PC-3 (cell line): ENCODE measurements at regions not wholly inside any gene's neighbourhood (a gene's known extent, or its start where the extent isn't known, plus 50 kb on each side); places are given as distances from the start of the nearest gene placed in this dataset.
A peak's percentile ranks its signal among the peaks of the same experiment; 100 is the strongest.

ENCODE experiments used
- ATAC-seq: fragments of 200-7000 bp; cut with Tn5 transposase; 2 replicates; pipeline ENCODE4 v1.9.1; 2020; ENCODE audit warnings: mild to moderate bottlenecking, moderate library complexity
- BruUV-seq: library from RNA; stranded (reverse); fragments of 400-500 nt; replicated peaks from 2 replicates; lab custom pipeline; 2021; lab: Mats Ljungman, UMichigan
- CTCF ChIA-PET: fragments of 300-600 bp; sonication (Branson Sonifier 250); formaldehyde crosslinking; loops from one replicate; lab custom pipeline; 2022; ENCODE audit warnings: antibody characterized with exemption; lab: Charles Lee
- POLR2A ChIA-PET: fragments of 300-600 bp; sonication (Branson Sonifier 250); formaldehyde crosslinking; loops from one replicate; lab custom pipeline; 2022; ENCODE audit warnings: antibody characterized with exemption; ENCODE audit not compliant: unreplicated experiment; lab: Charles Lee
- DNase-seq: peaks from one replicate; pipeline ENCODE4 v3.0.0-alpha.2; 2015
- H2AFZ ChIP-seq: fragments of 300-600 bp; sonication (generic); 2 replicates; pipeline ENCODE4 v1.6.0; 2016; ENCODE audit warnings: antibody characterized with exemption, low read length
- H3F3A ChIP-seq: fragments of 300-600 bp; sonication (generic); one replicate; pipeline ENCODE4 v1.6.0; 2017; ENCODE audit warnings: antibody characterized with exemption, low read length, control low read depth, mild to moderate bottlenecking; ENCODE audit not compliant: unreplicated experiment
- H3K27ac ChIP-seq: fragments of 300-600 bp; sonication (generic); 2 replicates; pipeline ENCODE4 v1.5.1; 2016; ENCODE audit warnings: mild to moderate bottlenecking, low read length
- H3K27me3 ChIP-seq: fragments of 300-600 bp; sonication (generic); 2 replicates; pipeline ENCODE4 v1.6.1; 2016; ENCODE audit warnings: low read length, mixed read lengths
- H3K36me3 ChIP-seq: fragments of 300-600 bp; sonication (generic); 2 replicates; pipeline ENCODE4 v1.6.1; 2016; ENCODE audit warnings: low read depth, mixed run types, low read length, mixed read lengths
- H3K4me1 ChIP-seq: fragments of 300-600 bp; sonication (generic); 2 replicates; pipeline ENCODE4 v1.5.1; 2016; ENCODE audit warnings: low read length; ENCODE audit not compliant: insufficient read depth
- H3K4me2 ChIP-seq: fragments of 300-600 bp; sonication (generic); 2 replicates; pipeline ENCODE4 v1.6.0; 2016; ENCODE audit warnings: low read length
- H3K4me3 ChIP-seq: fragments of 300-600 bp; sonication (generic); 2 replicates; pipeline ENCODE4 v1.5.1; 2016; ENCODE audit warnings: mild to moderate bottlenecking, low read length, mixed read lengths
- H3K79me2 ChIP-seq: fragments of 300-600 bp; sonication (generic); 2 replicates; pipeline ENCODE4 v1.6.1; 2017; ENCODE audit warnings: low read length, mixed read lengths
- H3K9ac ChIP-seq: fragments of 300-600 bp; sonication (generic); 2 replicates; pipeline ENCODE4 v1.6.0; 2016; ENCODE audit warnings: mild to moderate bottlenecking, low read length
- H3K9me2 ChIP-seq: fragments of 300-600 bp; sonication (generic); replicated peaks from 2 replicates; pipeline ENCODE4 v1.6.1; 2016; ENCODE audit warnings: mixed run types, low read length, mixed read lengths
- H3K9me3 ChIP-seq: fragments of 300-600 bp; sonication (generic); 2 replicates; pipeline ENCODE4 v1.6.1; 2016; ENCODE audit warnings: low read length, mixed read lengths
- H4K20me1 ChIP-seq: fragments of 300-600 bp; sonication (generic); 2 replicates; pipeline ENCODE4 v1.6.1; 2016; ENCODE audit warnings: low read length, mixed read lengths
- EZH2 ChIP-seq: fragments of 300-600 bp; sonication (generic); IDR thresholded peaks from one replicate; pipeline ENCODE4 v1.6.1; 2017; ENCODE audit warnings: antibody characterized with exemption, mild to moderate bottlenecking, low read length; ENCODE audit not compliant: unreplicated experiment
- EZH2phosphoT487 ChIP-seq: fragments of 300-600 bp; sonication (generic); IDR thresholded peaks from 2 replicates; pipeline ENCODE4 v1.6.1; 2018; ENCODE audit warnings: mild to moderate bottlenecking, antibody characterized with exemption, low read length, borderline replicate concordance
- intact Hi-C: fragments of 100-400 bp; cut with micrococcal nuclease; formaldehyde crosslinking; loops from 2 replicates; pipeline ENCODE4 v1.9.0; 2023
- TF ChIP-seq, protein P1 (sequence below): fragments of 300-600 bp; sonication (generic); conservative IDR thresholded peaks from 2 replicates; pipeline ENCODE4 v1.5.1; 2017; ENCODE audit warnings: antibody characterized with exemption, low read depth, mild to moderate bottlenecking, low read length

DNA sequence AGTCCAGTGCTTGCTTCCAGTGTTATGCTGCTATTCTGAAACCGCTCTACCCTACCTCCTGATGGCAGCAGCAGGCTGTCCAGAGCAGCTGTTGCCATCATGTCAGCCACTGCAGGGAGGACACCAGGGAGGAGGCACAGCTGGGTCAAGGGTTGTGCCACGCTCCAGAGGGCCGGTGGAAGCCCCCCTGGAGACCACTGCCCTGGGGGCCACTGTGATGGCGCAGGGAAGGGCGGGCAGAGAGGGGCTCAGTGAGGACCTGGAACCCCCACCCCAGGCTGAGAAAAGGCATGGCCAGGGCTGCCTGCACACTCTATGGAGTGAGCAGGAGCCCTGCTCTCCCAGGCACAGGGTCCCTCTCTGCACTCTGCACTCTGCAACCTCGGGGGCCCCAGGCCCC is 271.3 kb upstream of the BTBD3 start:
- no TSS peak for BruUV-seq
- Histone ChIP-seq H4K20me1 (no peaks in the 10 kb centered on the region), H3K36me3 (no peaks in the 10 kb centered on the region), H3K4me1 (no peaks in the 10 kb centered on the region), H3K27ac (no peak overlapping the region), H2AFZ (no peak overlapping the region), H3K27me3 (peaks cover 41% of the 10 kb centered on the region), H3K4me3 (no peak overlapping the region), H3K79me2 (no peaks in the 10 kb centered on the region), H3K9me2 (no peaks in the 10 kb centered on the region), H3K9ac (no peak overlapping the region), H3K9me3 (no peaks in the 10 kb centered on the region), H3K4me2 (no peak overlapping the region), H3F3A (no peaks in the 10 kb centered on the region)
- TF ChIP-seq EZH2 (no peak), EZH2phosphoT487 (no peak)
- TF ChIP-seq, protein P1, sequence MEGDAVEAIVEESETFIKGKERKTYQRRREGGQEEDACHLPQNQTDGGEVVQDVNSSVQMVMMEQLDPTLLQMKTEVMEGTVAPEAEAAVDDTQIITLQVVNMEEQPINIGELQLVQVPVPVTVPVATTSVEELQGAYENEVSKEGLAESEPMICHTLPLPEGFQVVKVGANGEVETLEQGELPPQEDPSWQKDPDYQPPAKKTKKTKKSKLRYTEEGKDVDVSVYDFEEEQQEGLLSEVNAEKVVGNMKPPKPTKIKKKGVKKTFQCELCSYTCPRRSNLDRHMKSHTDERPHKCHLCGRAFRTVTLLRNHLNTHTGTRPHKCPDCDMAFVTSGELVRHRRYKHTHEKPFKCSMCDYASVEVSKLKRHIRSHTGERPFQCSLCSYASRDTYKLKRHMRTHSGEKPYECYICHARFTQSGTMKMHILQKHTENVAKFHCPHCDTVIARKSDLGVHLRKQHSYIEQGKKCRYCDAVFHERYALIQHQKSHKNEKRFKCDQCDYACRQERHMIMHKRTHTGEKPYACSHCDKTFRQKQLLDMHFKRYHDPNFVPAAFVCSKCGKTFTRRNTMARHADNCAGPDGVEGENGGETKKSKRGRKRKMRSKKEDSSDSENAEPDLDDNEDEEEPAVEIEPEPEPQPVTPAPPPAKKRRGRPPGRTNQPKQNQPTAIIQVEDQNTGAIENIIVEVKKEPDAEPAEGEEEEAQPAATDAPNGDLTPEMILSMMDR: peak; percentile 33; the same call in 1 of the 2 replicates
- POLR2A ChIA-PET: no interaction called here
- DNase-seq: peak; percentile 15
- intact Hi-C loops: no loop called here
- CTCF ChIA-PET: no interaction called here
- ATAC-seq: no peak

DNA sequence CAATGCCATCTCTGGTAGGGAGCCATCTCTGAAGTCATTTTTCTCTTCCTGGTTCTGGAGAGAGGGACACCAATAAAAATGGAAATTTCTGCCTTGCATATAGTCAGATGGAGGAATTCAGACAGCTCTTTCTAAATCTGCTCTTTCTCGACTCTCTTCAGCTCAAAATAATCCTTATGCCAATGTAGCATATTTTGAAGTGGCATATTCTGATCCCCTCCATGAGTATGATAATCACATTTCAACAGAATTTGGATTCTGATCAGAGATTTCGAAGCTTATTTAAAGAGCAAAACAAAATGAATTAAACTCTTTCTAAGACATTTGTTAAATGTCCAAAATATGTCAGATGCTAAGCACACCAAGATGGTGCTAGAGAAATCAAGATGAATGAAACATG is 267.1 kb upstream of the BTBD3 start:
- no peaks in the 10 kb centered on the region for H3K9me3 ChIP-seq
- H3K4me3 ChIP-seq: no peak overlapping the region
- H3K4me2 ChIP-seq: no peak overlapping the region
- no peaks in the 10 kb centered on the region for H3K9me2 ChIP-seq
- DNase-seq (no peak), ATAC-seq (no peak)
- CTCF ChIA-PET: no interaction called here
- H3F3A ChIP-seq: no peaks in the 10 kb centered on the region
- H3K27me3 ChIP-seq: peaks cover 27% of the 10 kb centered on the region
- no peak overlapping the region for H3K9ac ChIP-seq
- POLR2A ChIA-PET: no interaction called here
- H3K4me1 ChIP-seq: no peaks in the 10 kb centered on the region
- intact Hi-C loops: no loop called here
- no peaks in the 10 kb centered on the region for H3K36me3 ChIP-seq
- TF ChIP-seq EZH2 (no peak), EZH2phosphoT487 (no peak)
- TF ChIP-seq, protein P1: no peak
- no peaks in the 10 kb centered on the region for H3K79me2 ChIP-seq
- H2AFZ ChIP-seq: no peak overlapping the region
- no peak overlapping the region for H3K27ac ChIP-seq
- no peaks in the 10 kb centered on the region for H4K20me1 ChIP-seq
- no TSS peak for BruUV-seq

DNA sequence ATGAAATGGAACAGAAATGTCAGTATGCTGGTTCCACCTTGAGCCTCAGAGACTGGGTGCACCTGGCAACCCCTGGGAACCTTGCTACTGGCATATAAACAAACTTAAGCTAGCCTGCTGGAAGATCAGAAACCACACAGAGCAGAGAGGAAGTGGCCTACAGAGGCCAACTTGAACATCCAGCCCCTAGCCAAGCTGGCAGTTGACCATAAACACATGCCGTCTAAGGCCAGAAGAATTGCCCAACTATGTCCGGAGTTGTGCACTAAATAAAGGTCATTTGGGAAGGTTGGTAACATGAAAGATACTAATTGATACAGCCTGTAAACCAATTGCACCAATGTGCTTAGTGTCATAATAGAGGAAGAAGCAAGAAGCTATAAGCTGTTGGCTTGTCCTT is 266.6 kb upstream of the BTBD3 start:
- no peaks in the 10 kb centered on the region for H3K4me1 ChIP-seq
- no peak for TF ChIP-seq EZH2
- no peak for TF ChIP-seq EZH2phosphoT487
- TF ChIP-seq, protein P1: no peak
- ChIA-PET POLR2A (interaction anchor here (0.6 kb wide), 1 partner anchor 42 kb away, joined by 3 read pairs; no protein-coding TSS in a partner anchor), CTCF (no interaction called here)
- intact Hi-C loops: no loop called here
- H2AFZ ChIP-seq: no peak overlapping the region
- peaks cover 24% of the 10 kb centered on the region for H3K27me3 ChIP-seq
- BruUV-seq: no TSS peak
- no peaks in the 10 kb centered on the region for H4K20me1 ChIP-seq
- no peaks in the 10 kb centered on the region for H3F3A ChIP-seq
- H3K27ac ChIP-seq: no peak overlapping the region
- no peaks in the 10 kb centered on the region for H3K36me3 ChIP-seq
- DNase-seq (no peak), ATAC-seq (no peak)
- H3K9ac ChIP-seq: no peak overlapping the region
- no peaks in the 10 kb centered on the region for H3K9me2 ChIP-seq
- no peak overlapping the region for H3K4me2 ChIP-seq
- no peaks in the 10 kb centered on the region for H3K79me2 ChIP-seq
- H3K9me3 ChIP-seq: no peaks in the 10 kb centered on the region
- no peak overlapping the region for H3K4me3 ChIP-seq
